ENCODE measurements at regions not wholly inside any gene's neighbourhood (a gene's known extent, or its start where the extent isn't known, plus 50 kb on each side); places are given as distances from the start of the nearest gene placed in this dataset.

GRCh38 chr4:33980361-33980760 is 2264.0 kb downstream of the ARAP2 start:
- no peak overlapping the region for H3K27ac ChIP-seq (ENCODE audit: low read depth in 1 of 2, low read length in 2 of 2)
- H3K9ac ChIP-seq (ENCODE audit: insufficient read depth, low read length, poor library complexity, severe bottlenecking): no peak overlapping the region
- H3K4me1 ChIP-seq (ENCODE audit: control insufficient read depth in 1 of 2, insufficient read depth in 2 of 2, low read length in 2 of 2): no peaks in the 10 kb centered on the region
- H3K27me3 ChIP-seq (ENCODE audit: control insufficient read depth in 2 of 2, insufficient read depth in 2 of 2, low read length in 2 of 2): no peaks in the 10 kb centered on the region
- H3K36me3 ChIP-seq (replicated peaks in 1 of 2; ENCODE audit: control insufficient read depth in 1 of 2, insufficient read depth in 2 of 2, low read length in 2 of 2): no peaks in the 10 kb centered on the region
- H3K4me2 ChIP-seq (replicated peaks; ENCODE audit: extremely low read depth, low read length, poor library complexity, severe bottlenecking): no peak overlapping the region
- H3K27me3 Mint-ChIP-seq (ENCODE audit: low read depth in 3 of 3): peaks cover 0 to 2% (median 0%) of the 10 kb centered on the region in 3 donors
- no peaks in the 10 kb centered on the region for H3K79me2 ChIP-seq (ENCODE audit: insufficient read depth, low read length)
- peaks cover 0 to 8% (median 0%) of the 10 kb centered on the region in 7 donors for H3K9me3 Mint-ChIP-seq
- no CpG with 5 or more reads among the region's 2 CpGs for WGBS (ENCODE audit: insufficient coverage)
- no peak overlapping the region for H3K27ac Mint-ChIP-seq
- no peak overlapping the region for H3K4me3 Mint-ChIP-seq
- no peak for DNase-seq
- intact Hi-C loops (cut with micrococcal nuclease): no loop called here
- TF ChIP-seq CTCF (IDR thresholded peaks at IDR 0.05): no peak
- no peaks in the 10 kb centered on the region for H3K9me3 ChIP-seq (replicated peaks in 1 of 2; ENCODE audit: control insufficient read depth in 1 of 2, insufficient read depth in 1 of 2, low read length in 2 of 2)
- no peaks in the 10 kb centered on the region for H3K4me1 Mint-ChIP-seq
- no peaks in the 10 kb centered on the region for H4K20me1 ChIP-seq (ENCODE audit: insufficient read depth, low read length)
- H3K4me3 ChIP-seq (replicated peaks in 1 of 3; ENCODE audit: low read depth in 2 of 3, low read length in 3 of 3): no peak overlapping the region
- no peaks in the 10 kb centered on the region for H3K36me3 Mint-ChIP-seq
- H2AFZ ChIP-seq (ENCODE audit: insufficient read depth, low read depth, low read length, poor library complexity, severe bottlenecking): no peak overlapping the region

- H3K36me3 Mint-ChIP-seq: no peaks in the 10 kb centered on the region
- DNase-seq: no peak
- TF ChIP-seq CTCF (IDR thresholded peaks at IDR 0.05): no peak
- Histone ChIP-seq H3K27ac (ENCODE audit: low read depth in 1 of 2, low read length in 2 of 2) (no peak overlapping the region), H3K9ac (ENCODE audit: insufficient read depth, low read length, poor library complexity, severe bottlenecking) (no peak overlapping the region), H3K36me3 (replicated peaks in 1 of 2; ENCODE audit: control insufficient read depth in 1 of 2, insufficient read depth in 2 of 2, low read length in 2 of 2) (no peaks in the 10 kb centered on the region), H3K4me2 (replicated peaks; ENCODE audit: extremely low read depth, low read length, poor library complexity, severe bottlenecking) (no peak overlapping the region), H3K79me2 (ENCODE audit: insufficient read depth, low read length) (no peaks in the 10 kb centered on the region), H3K4me3 (replicated peaks in 1 of 3; ENCODE audit: low read depth in 2 of 3, low read length in 3 of 3) (no peak overlapping the region), H3K9me3 (replicated peaks in 1 of 2; ENCODE audit: control insufficient read depth in 1 of 2, insufficient read depth in 1 of 2, low read length in 2 of 2) (no peaks in the 10 kb centered on the region), H3K4me1 (ENCODE audit: control insufficient read depth in 1 of 2, insufficient read depth in 2 of 2, low read length in 2 of 2) (no peaks in the 10 kb centered on the region), H2AFZ (ENCODE audit: insufficient read depth, low read depth, low read length, poor library complexity, severe bottlenecking) (no peak overlapping the region), H3K27me3 (ENCODE audit: control insufficient read depth in 2 of 2, insufficient read depth in 2 of 2, low read length in 2 of 2) (no peaks in the 10 kb centered on the region), H4K20me1 (ENCODE audit: insufficient read depth, low read length) (no peaks in the 10 kb centered on the region)
- intact Hi-C loops (cut with micrococcal nuclease): no loop called here
- H3K4me1 Mint-ChIP-seq: no peaks in the 10 kb centered on the region
- H3K27me3 Mint-ChIP-seq (ENCODE audit: low read depth in 3 of 3): no peaks in the 10 kb centered on the region
- no peak overlapping the region for H3K27ac Mint-ChIP-seq
- no peaks in the 10 kb centered on the region for H3K9me3 Mint-ChIP-seq
- WGBS (ENCODE audit: insufficient coverage): 80% methylated on average over 1 of the region's 3 CpGs
- H3K4me3 Mint-ChIP-seq: no peak overlapping the region
These were observed 2254.4 kb downstream of the ARAP2 start for GRCh38 chr4:33989820-33990443.
